ENCODE measurements at regions not wholly inside any gene's neighbourhood (a gene's known extent, or its start where the extent isn't known, plus 50 kb on each side); places are given as distances from the start of the nearest gene placed in this dataset.

GRCh38 chr15:29972051-29972450 is 110.7 kb upstream of the GOLGA8J start:
- TF ChIP-seq CTCF (IDR thresholded peaks at IDR 0.05; ENCODE audit: low read depth, low read length) (no peak), EZH2phosphoT487 (IDR thresholded peaks at IDR 0.05; ENCODE audit: low read depth) (no peak)

All from OCI-LY3 (cell line).